SK-N-SH treated with all-trans-retinoic acid at 6 μM for 48 hours (cell line): ENCODE measurements at regions not wholly inside any gene's neighbourhood (a gene's known extent, or its start where the extent isn't known, plus 50 kb on each side); places are given as distances from the start of the nearest gene placed in this dataset.
"Not testable (repeated sequence)": the region's sequence is repeated elsewhere in the genome, so short reads cannot be mapped to it uniquely, and the experiment has no call there.

ENCODE experiments used
- ARNTL ChIP-seq: fragments of 450-650 bp; formaldehyde crosslinking; IDR thresholded peaks from 2 replicates; pipeline ENCODE4 v1.5.0; 2020; ENCODE audit warnings: low read depth, mild to moderate bottlenecking, moderate library complexity, borderline replicate concordance
- CREB5 ChIP-seq: fragments of 250-450 bp; sonication (Bioruptor Pico); IDR thresholded peaks from 2 replicates; pipeline ENCODE4 v1.5.1; 2020; ENCODE audit warnings: low read depth, mild to moderate bottlenecking, moderate library complexity
- CSDC2 ChIP-seq: fragments of 250-450 bp; sonication (Bioruptor Pico); IDR thresholded peaks from 2 replicates; pipeline ENCODE4 v1.5.0; 2020; ENCODE audit warnings: mild to moderate bottlenecking, moderate library complexity
- GLIS3 ChIP-seq: fragments of 250-450 bp; sonication (Bioruptor Pico); IDR thresholded peaks from 2 replicates; pipeline ENCODE4 v1.5.0; 2020; ENCODE audit warnings: mild to moderate bottlenecking, moderate library complexity
- PATZ1 ChIP-seq: fragments of 250-450 bp; sonication (Bioruptor Pico); IDR thresholded peaks from 2 replicates; pipeline ENCODE4 v1.8.0; 2020; ENCODE audit warnings: mild to moderate bottlenecking, moderate library complexity, borderline replicate concordance
- PPARA ChIP-seq: fragments of 250-450 bp; sonication (Bioruptor Pico); IDR thresholded peaks from 2 replicates; pipeline ENCODE4 v1.5.0; 2020; ENCODE audit warnings: mild to moderate bottlenecking, borderline replicate concordance
- RARB ChIP-seq: fragments of 250-450 bp; sonication (Bioruptor Pico); IDR thresholded peaks from 2 replicates; pipeline ENCODE4 v1.8.0; 2021; ENCODE audit warnings: mild to moderate bottlenecking, moderate library complexity
- SNAI2 ChIP-seq: fragments of 250-450 bp; sonication (Bioruptor Pico); IDR thresholded peaks from 2 replicates; pipeline ENCODE4 v1.5.0; 2020; ENCODE audit warnings: mild to moderate bottlenecking, moderate library complexity
- TOX ChIP-seq: fragments of 250-450 bp; sonication (Bioruptor Pico); IDR thresholded peaks from 2 replicates; pipeline ENCODE4 v1.8.0; 2021; ENCODE audit warnings: mild to moderate bottlenecking, moderate library complexity, borderline replicate concordance
- ZFP30 ChIP-seq: fragments of 450-650 bp; formaldehyde crosslinking; IDR thresholded peaks from 2 replicates; pipeline ENCODE4 v1.5.0; 2022; ENCODE audit warnings: mild to moderate bottlenecking, moderate library complexity
- ZNF565 ChIP-seq: fragments of 450-650 bp; formaldehyde crosslinking; conservative IDR thresholded peaks from 2 replicates; pipeline ENCODE4 v1.5.0; 2020; ENCODE audit warnings: low read depth, mild to moderate bottlenecking, moderate library complexity
- ZNF70 ChIP-seq: fragments of 450-650 bp; formaldehyde crosslinking; IDR thresholded peaks from 2 replicates; pipeline ENCODE4 v1.5.0; 2020; ENCODE audit warnings: mild to moderate bottlenecking, moderate library complexity
- ZNF8 ChIP-seq: fragments of 450-650 bp; formaldehyde crosslinking; IDR thresholded peaks from 2 replicates; pipeline ENCODE4 v1.5.0; 2020; ENCODE audit warnings: mild to moderate bottlenecking, moderate library complexity
- TF ChIP-seq, protein P1 (sequence below): fragments of 250-450 bp; sonication (Bioruptor Pico); IDR thresholded peaks from 2 replicates; pipeline ENCODE4 v1.5.0; 2020; ENCODE audit warnings: mild to moderate bottlenecking, moderate library complexity

- not testable (repeated sequence) for TF ChIP-seq TOX (CRISPR knock-in tag); ZNF8; GLIS3; CREB5; ZFP30 (CRISPR knock-in tag); PATZ1 (CRISPR knock-in tag); ARNTL (CRISPR knock-in tag); CSDC2; SNAI2; ZNF70 (CRISPR knock-in tag); ZNF565 (CRISPR knock-in tag); PPARA (CRISPR knock-in tag); RARB
- TF ChIP-seq, protein P1, sequence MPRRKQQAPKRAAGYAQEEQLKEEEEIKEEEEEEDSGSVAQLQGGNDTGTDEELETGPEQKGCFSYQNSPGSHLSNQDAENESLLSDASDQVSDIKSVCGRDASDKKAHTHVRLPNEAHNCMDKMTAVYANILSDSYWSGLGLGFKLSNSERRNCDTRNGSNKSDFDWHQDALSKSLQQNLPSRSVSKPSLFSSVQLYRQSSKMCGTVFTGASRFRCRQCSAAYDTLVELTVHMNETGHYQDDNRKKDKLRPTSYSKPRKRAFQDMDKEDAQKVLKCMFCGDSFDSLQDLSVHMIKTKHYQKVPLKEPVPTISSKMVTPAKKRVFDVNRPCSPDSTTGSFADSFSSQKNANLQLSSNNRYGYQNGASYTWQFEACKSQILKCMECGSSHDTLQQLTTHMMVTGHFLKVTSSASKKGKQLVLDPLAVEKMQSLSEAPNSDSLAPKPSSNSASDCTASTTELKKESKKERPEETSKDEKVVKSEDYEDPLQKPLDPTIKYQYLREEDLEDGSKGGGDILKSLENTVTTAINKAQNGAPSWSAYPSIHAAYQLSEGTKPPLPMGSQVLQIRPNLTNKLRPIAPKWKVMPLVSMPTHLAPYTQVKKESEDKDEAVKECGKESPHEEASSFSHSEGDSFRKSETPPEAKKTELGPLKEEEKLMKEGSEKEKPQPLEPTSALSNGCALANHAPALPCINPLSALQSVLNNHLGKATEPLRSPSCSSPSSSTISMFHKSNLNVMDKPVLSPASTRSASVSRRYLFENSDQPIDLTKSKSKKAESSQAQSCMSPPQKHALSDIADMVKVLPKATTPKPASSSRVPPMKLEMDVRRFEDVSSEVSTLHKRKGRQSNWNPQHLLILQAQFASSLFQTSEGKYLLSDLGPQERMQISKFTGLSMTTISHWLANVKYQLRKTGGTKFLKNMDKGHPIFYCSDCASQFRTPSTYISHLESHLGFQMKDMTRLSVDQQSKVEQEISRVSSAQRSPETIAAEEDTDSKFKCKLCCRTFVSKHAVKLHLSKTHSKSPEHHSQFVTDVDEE (CRISPR knock-in tag), result not testable (repeated sequence)
These were observed 229.0 kb downstream of the CWH43 start for GRCh38 chr4:49215082-49215479.
